ENCODE measurements at regions not wholly inside any gene's neighbourhood (a gene's known extent, or its start where the extent isn't known, plus 50 kb on each side); places are given as distances from the start of the nearest gene placed in this dataset.
"Not testable (repeated sequence)": the region's sequence is repeated elsewhere in the genome, so short reads cannot be mapped to it uniquely, and the experiment has no call there.

DNA sequence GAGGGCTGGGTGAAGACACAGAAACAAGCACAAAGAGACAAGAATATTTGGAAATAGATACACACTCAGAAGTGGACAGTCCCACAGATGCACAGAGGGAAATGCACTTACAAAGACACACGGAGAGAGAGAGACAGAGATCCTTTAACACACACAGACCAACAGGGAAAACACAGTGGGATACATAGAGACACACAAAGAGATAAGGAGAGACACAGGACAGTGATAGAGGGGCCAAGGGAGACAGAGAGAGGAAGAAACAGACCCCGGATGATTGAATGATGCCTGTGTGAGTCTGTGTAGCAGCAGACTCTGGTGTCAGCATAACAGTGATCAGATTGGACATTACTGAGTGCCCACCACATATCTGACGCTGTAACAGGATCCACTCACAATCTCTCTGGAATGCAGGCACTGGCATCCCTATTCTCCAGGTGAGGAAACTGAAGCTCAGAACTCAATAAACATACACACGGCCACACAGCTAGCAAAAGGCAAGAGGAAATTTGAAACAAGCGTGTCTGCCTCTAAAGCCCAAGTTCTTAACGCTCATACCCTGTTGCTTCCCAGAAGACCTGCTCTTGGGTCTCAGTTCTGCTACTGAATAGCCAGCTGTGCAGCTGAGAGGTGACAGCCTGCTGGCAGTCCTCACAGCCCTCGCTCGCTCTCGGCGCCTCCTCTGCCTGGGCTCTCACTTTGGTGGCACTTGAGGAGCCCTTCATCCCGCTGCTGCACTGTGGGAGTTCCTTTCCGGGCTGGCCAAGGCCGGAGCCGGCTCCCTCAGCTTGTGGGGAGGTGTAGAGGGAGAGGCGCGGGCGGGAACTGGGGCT is 186.3 kb upstream of the NLRP1 start:
- Mint-ChIP-seq H3K4me1 (no peaks in the 10 kb centered on the region), H3K36me3 (ENCODE audit: low read depth) (peaks cover 2% of the 10 kb centered on the region), H3K27me3 (peaks cover 51% of the 10 kb centered on the region), H3K27ac (no peak overlapping the region), H3K4me3 (no peak overlapping the region)
- no peak for DNase-seq
- no peaks in the 10 kb centered on the region for H3K9me3 ChIP-seq (ENCODE audit: control insufficient read depth, low read length, poor library complexity, severe bottlenecking)
- ATAC-seq: no peak

DNA sequence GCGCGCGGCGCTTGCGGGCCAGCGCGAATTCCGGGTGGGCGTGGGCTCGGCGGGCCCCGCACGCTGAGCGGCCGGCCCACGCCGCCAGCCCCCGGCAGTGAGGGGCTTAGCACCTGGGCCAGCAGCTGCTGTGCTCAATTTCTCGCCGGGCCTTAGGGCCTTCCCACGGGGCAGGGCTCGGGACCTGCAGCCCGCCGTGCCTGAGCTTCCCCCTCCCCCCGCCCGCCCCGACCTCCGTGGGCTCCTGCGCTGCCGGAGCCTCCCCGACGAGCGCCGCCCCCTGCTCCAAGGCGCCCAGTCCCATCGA is 186.9 kb upstream of the NLRP1 start:
- H3K9me3 ChIP-seq (ENCODE audit: control insufficient read depth, low read length, poor library complexity, severe bottlenecking); H3K4me3 Mint-ChIP-seq; H3K36me3 Mint-ChIP-seq (ENCODE audit: low read depth); H3K4me1 Mint-ChIP-seq; DNase-seq; H3K27ac Mint-ChIP-seq; ATAC-seq: not testable (repeated sequence)
- H3K27me3 Mint-ChIP-seq: peaks cover 53% of the 10 kb centered on the region

DNA sequence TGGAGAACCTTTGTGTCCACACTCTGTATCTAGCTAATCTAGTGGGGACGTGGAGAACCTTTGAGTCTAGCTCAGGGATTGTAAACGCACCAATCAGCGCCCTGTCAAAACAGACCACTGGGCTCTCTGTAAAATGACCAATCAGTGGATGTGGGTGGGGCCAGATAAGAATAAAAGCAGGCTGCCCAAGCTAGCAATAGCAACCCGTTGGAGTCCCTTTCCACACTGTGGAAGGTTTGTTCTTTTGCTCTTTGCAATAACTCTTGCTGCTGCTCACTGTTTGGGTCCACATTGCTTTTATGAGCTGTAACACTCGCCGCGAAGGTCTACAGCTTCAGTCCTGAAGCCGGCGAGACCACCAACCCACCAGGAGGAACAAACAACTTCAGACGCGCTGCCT is 187.7 kb upstream of the NLRP1 start:
- H3K36me3 Mint-ChIP-seq (ENCODE audit: low read depth); ATAC-seq: not testable (repeated sequence)
- peaks cover 48% of the 10 kb centered on the region for H3K27me3 Mint-ChIP-seq

DNA sequence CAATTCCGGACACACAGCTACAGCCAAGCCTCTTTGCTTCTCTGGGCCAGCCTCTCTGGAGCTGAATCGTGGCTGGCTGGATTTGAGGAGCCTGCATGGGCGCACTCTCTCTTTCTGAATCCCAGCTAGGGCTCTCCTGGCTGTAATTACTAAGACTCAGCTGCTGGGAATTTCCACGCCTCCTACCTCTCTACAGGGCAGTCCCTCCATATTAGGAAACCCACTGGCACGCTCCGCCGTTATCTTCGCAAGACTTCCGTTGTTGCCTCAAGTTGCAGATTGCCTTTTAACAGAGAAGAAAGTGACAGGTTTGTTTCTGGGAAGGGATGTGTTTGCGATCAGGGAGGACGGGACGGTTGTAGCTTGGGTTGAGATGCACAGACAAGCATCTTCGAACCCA is 188.4 kb upstream of the NLRP1 start:
- Mint-ChIP-seq H3K4me3 (no peak overlapping the region), H3K27ac (no peak overlapping the region), H3K27me3 (peaks cover 50% of the 10 kb centered on the region), H3K4me1 (no peaks in the 10 kb centered on the region), H3K36me3 (ENCODE audit: low read depth) (peaks cover 2% of the 10 kb centered on the region)
- ATAC-seq: no peak
- no peak for DNase-seq
- no peaks in the 10 kb centered on the region for H3K9me3 ChIP-seq (ENCODE audit: control insufficient read depth, low read length, poor library complexity, severe bottlenecking)

More for the DNA sequence above, 187.7 kb upstream of the NLRP1 start:
- H3K27ac Mint-ChIP-seq; DNase-seq; H3K4me3 Mint-ChIP-seq; H3K4me1 Mint-ChIP-seq; H3K9me3 ChIP-seq (ENCODE audit: control insufficient read depth, low read length, poor library complexity, severe bottlenecking): not testable (repeated sequence)

DNA sequence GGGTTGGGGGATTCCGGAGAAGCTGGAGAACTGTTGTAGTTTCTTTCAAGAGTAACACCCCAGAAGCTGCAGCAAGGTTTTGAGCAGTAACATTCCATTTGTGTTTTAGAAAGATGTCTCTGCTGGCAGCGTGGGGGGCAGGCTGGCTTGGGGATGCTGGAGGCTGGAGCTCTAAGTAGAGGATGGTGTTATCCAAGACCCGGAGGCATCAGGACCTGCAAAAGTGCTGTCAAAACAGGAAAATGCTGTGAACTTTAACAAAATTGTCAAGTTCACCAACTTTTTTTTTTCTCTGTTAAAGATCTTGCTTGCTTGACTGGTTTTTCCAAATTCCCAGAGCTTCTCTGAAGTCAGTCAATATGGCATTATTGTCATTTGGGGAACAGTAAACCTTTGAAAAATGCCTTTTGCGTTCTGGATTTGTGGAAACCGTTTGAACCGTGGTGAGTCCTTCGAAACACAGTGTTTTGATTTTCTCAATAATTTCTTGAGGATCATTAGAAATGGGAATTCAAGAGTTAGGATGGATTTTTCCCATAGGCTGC is 189.6 kb upstream of the NLRP1 start:
- no peaks in the 10 kb centered on the region for H3K9me3 ChIP-seq (ENCODE audit: control insufficient read depth, low read length, poor library complexity, severe bottlenecking)
- ATAC-seq (no peak), DNase-seq (no peak)
- no peak overlapping the region for H3K27ac Mint-ChIP-seq
- H3K4me1 Mint-ChIP-seq: no peaks in the 10 kb centered on the region
- H3K27me3 Mint-ChIP-seq: peaks cover 52% of the 10 kb centered on the region
- no peak overlapping the region for H3K4me3 Mint-ChIP-seq
- H3K36me3 Mint-ChIP-seq (ENCODE audit: low read depth): no peaks in the 10 kb centered on the region

DNA sequence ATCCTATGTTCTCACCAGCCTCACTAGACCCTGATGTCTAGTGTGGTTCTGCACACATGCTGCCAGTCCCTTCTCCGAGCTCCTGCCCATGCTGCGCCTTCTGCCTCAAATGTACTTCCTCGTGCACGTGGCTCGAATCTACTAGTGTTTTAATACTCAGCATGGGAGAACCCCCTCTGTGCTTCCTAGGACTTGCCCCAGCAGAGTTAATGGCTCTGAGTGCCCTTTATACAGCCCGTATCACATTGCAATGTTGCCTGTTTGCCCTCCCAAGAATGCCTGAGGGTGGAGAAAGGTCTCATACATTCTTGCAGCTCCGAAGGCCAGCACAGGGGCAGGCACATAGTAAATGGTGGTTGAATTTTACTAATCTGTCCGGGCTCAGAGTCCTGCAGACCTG is 190.8 kb upstream of the NLRP1 start:
- no peak overlapping the region for H3K27ac Mint-ChIP-seq
- peaks cover 2% of the 10 kb centered on the region for H3K36me3 Mint-ChIP-seq (ENCODE audit: low read depth)
- H3K9me3 ChIP-seq (ENCODE audit: control insufficient read depth, low read length, poor library complexity, severe bottlenecking): no peaks in the 10 kb centered on the region
- H3K27me3 Mint-ChIP-seq: peaks cover 64% of the 10 kb centered on the region
- DNase-seq: no peak
- no peak overlapping the region for H3K4me3 Mint-ChIP-seq
- ATAC-seq: no peak
- H3K4me1 Mint-ChIP-seq: peaks cover 2% of the 10 kb centered on the region

DNA sequence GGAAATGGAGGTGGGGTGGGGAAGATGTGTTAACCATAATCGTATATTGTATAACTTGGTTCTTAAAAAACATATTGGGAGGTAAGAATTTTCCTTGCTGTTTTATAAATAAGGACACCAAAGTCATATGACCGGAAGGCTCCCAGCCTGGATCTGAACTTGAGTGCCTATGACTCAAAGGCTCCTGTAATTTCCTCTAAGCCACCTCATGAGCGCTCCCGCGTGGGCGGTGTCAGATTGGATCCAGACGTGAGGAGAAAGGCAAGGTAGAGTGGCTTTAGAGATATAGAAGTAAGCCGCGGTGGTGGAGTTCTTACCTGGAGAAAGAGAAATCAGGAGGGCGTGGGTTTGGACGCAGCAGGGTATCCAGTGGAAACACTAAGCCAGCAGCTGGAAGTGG is 196.2 kb upstream of the NLRP1 start:
- Mint-ChIP-seq H3K4me1 (peaks cover 2% of the 10 kb centered on the region), H3K4me3 (no peak overlapping the region), H3K36me3 (ENCODE audit: low read depth) (peaks cover 2% of the 10 kb centered on the region), H3K27me3 (peaks cover 63% of the 10 kb centered on the region), H3K27ac (no peak overlapping the region)
- no peak for DNase-seq
- no peak for ATAC-seq
- H3K9me3 ChIP-seq (ENCODE audit: control insufficient read depth, low read length, poor library complexity, severe bottlenecking): no peaks in the 10 kb centered on the region

DNA sequence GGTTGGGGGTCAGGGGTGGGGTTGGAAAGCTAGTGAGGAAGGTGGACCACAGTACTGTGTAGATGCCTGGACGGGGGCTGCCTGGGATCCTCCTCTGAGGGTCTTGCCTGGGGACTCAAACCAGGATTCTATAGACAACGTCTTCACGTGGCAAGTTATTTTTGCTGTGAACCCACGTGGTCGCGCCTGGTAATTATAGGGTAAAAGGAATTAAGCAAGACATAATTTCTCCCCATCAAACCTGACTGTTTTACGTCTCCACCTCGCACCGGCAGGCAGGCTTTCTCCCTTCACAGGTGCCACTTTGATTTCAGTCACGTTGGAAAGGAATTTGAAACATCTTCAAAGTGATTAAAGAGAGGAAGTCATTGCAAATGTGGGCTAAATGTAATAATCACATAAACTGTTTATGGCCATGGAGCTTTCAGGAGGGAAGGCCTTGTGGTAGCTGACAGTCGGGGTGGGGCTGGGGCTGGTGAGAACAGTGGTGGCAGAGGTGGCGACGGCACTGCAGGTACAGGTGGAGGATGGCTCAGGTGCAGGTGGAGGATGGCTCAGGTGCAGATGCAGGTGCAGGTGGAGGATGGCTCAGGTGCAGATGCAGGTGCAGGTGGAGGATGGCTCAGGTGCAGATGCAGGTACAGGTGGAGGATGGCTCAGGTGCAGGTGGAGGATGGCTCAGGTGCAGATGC is 197.1 kb upstream of the NLRP1 start:
- no peaks in the 10 kb centered on the region for H3K9me3 ChIP-seq (ENCODE audit: control insufficient read depth, low read length, poor library complexity, severe bottlenecking)
- DNase-seq (no peak), ATAC-seq (no peak)
- Mint-ChIP-seq H3K4me1 (peaks cover 2% of the 10 kb centered on the region), H3K27ac (no peak overlapping the region), H3K27me3 (peaks cover 60% of the 10 kb centered on the region), H3K4me3 (no peak overlapping the region), H3K36me3 (ENCODE audit: low read depth) (peaks cover 2% of the 10 kb centered on the region)

DNA sequence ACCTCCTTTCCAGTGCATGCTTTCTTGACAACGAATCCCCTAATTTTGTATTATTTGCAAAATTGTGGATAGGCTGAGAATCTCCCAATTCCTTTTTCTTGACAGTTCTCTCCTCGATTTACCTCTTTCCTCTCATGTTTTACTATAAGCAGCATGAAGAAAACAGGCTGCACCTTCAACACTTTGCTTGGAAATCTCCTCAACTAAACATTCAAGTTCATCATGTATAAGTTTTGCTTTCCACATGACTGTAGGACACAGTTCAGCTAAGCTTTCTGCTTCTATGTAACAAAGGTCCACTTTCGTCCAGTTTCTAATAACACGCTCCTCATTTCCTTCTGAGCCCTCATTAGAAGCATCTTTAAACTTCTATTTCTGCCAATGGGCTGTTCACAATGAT is 199.0 kb upstream of the NLRP1 start:
- H3K36me3 Mint-ChIP-seq (ENCODE audit: low read depth): peaks cover 4% of the 10 kb centered on the region
- H3K4me1 Mint-ChIP-seq: peaks cover 2% of the 10 kb centered on the region
- no peak for DNase-seq
- H3K27me3 Mint-ChIP-seq: peaks cover 55% of the 10 kb centered on the region
- H3K9me3 ChIP-seq (ENCODE audit: control insufficient read depth, low read length, poor library complexity, severe bottlenecking): no peaks in the 10 kb centered on the region
- ATAC-seq: no peak
- no peak overlapping the region for H3K27ac Mint-ChIP-seq
- H3K4me3 Mint-ChIP-seq: no peak overlapping the region

DNA sequence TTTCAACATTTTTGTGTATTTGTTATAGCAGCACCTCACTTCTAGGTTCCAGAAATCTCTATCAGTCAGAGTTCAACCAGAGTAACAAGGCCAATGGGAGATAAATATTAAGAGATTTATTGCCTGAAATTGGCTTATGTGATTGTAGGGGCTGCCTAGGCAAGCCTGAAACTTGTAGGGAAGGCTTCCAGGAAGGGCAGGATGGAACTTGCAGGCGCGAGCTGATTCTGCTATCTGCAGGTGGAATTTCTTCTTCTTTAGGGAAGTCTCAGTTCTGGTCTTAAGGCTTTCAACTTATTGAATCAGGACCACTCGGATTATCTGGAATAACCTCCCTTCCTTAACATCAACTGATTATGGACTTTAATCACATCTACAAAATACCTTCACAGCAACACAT is 199.5 kb upstream of the NLRP1 start:
- Mint-ChIP-seq H3K4me3 (no peak overlapping the region), H3K27me3 (peaks cover 54% of the 10 kb centered on the region), H3K4me1 (peaks cover 2% of the 10 kb centered on the region), H3K36me3 (ENCODE audit: low read depth) (peaks cover 4% of the 10 kb centered on the region), H3K27ac (no peak overlapping the region)
- H3K9me3 ChIP-seq (ENCODE audit: control insufficient read depth, low read length, poor library complexity, severe bottlenecking): no peaks in the 10 kb centered on the region
- ATAC-seq: no peak
- DNase-seq: no peak

DNA sequence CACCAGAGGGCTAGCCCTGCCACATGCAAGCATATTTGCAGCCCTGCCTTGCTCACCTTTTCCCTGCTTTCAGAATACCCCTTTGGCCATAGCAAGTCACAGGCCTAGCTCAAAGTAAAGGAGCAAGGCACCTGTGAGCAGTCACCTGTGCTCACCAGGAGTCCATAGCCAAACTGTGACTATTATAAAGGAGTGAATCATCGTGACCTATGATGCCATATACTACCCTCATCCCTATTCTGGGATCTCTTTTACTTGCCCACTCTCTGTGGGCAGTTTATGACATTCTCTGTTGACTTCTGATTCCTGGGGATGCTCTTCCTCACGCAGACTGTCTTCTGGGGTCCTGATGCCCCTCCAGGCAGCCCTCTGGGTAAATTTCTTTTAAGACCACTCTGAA is 200.5 kb upstream of the NLRP1 start:
- H3K4me3 Mint-ChIP-seq: no peak overlapping the region
- peaks cover 4% of the 10 kb centered on the region for H3K36me3 Mint-ChIP-seq (ENCODE audit: low read depth)
- no peak for ATAC-seq
- no peak overlapping the region for H3K27ac Mint-ChIP-seq
- H3K4me1 Mint-ChIP-seq: no peaks in the 10 kb centered on the region
- no peak for DNase-seq
- H3K9me3 ChIP-seq (ENCODE audit: control insufficient read depth, low read length, poor library complexity, severe bottlenecking): no peaks in the 10 kb centered on the region
- H3K27me3 Mint-ChIP-seq: peaks cover 50% of the 10 kb centered on the region

DNA sequence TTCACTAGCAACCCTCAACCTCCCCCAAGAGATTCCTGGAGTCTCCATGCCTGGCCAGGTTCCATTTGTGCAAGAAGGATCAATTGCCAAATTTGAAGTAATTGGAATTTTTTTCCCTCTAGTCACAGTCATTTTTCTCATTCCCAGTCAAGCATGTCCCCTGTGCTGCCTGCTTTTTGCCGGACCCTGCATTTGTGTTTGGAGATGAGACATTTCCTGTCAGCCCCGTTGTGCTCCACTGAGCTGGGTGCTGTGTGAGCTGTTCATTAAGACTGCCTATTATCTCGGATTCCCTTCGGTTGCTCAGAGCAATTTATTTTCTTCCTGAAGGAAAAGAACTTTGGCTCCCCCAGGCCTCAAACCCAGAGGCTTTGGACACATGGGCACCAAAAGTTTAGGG is 201.0 kb upstream of the NLRP1 start:
- Mint-ChIP-seq H3K36me3 (ENCODE audit: low read depth) (peaks cover 4% of the 10 kb centered on the region), H3K4me1 (no peaks in the 10 kb centered on the region), H3K4me3 (no peak overlapping the region), H3K27ac (no peak overlapping the region), H3K27me3 (peaks cover 50% of the 10 kb centered on the region)
- ATAC-seq: no peak
- no peak for DNase-seq
- H3K9me3 ChIP-seq (ENCODE audit: control insufficient read depth, low read length, poor library complexity, severe bottlenecking): no peaks in the 10 kb centered on the region

DNA sequence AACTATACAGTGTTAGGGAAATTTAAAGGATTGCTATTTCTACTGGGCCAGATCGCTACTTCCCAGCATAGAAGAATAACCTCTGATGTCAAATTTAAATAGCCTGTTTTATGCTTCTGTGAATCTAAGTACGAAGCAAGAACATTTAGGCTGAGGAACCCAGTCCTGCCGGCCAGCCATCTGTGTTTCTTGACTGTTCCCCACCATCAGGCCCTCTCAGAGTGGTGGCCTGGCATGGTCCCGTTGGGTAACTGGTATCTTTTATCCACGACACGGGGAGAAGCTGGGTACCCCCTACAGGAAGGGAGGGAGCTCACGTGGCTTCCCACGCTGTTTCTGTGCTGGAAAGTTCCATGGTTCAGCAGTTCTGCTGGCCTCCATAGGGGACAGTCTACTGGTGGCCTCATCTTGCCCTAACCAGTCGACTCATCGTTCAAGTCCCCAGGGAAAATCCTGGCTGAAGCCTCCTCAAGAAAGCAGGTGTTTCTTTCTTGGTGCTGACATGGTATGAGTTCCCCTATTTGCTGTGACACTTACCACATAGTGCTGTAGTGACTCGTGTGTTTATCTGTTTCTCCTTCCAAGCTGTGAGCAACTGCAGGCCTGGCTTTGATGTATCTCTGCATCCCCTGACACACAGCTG is 201.7 kb upstream of the NLRP1 start:
- H3K27me3 Mint-ChIP-seq: peaks cover 50% of the 10 kb centered on the region
- DNase-seq (no peak), ATAC-seq (no peak)
- H3K9me3 ChIP-seq (ENCODE audit: control insufficient read depth, low read length, poor library complexity, severe bottlenecking): no peaks in the 10 kb centered on the region
- H3K27ac Mint-ChIP-seq: no peak overlapping the region
- H3K4me3 Mint-ChIP-seq: no peak overlapping the region
- H3K4me1 Mint-ChIP-seq: no peaks in the 10 kb centered on the region
- H3K36me3 Mint-ChIP-seq (ENCODE audit: low read depth): peaks cover 4% of the 10 kb centered on the region
